ENCODE measurements at regions not wholly inside any gene's neighbourhood (a gene's known extent, or its start where the extent isn't known, plus 50 kb on each side); places are given as distances from the start of the nearest gene placed in this dataset.

DNA sequence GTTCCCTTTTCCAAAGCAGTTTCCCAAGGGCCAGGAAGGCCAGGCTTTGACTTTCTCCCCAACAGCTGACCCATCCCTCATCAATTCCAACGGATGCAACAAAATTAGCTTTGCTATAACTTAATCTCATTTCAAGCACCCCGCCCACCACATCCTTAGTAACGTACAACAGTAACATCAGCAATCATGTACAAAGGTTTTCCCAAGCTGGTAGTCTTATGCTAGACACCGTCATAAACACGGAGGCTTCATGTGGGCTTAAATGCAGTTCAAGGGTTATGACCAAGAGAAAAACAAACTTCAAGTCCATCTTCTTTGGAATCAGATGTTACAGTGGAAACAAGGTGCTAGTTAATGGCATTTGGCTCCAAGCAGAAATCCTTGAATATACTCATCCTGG lies 66.6 kb downstream of the EOMES start:
- H2AFZ ChIP-seq (ENCODE audit: low read length) = no peak overlapping the region
- no peaks in the 10 kb centered on the region for H3K79me2 ChIP-seq (ENCODE audit: insufficient read depth, low read length)
- no peaks in the 10 kb centered on the region for H3K9me2 ChIP-seq (replicated peaks; ENCODE audit: low read depth, low read length)
- no peaks in the 10 kb centered on the region for H3K4me1 ChIP-seq (ENCODE audit: insufficient read depth, low read length, poor library complexity, severe bottlenecking)
- no peak overlapping the region for H3K9ac ChIP-seq (ENCODE audit: low read depth, low read length, poor library complexity, severe bottlenecking)
- no peaks in the 10 kb centered on the region for H3K36me3 ChIP-seq (ENCODE audit: insufficient read depth, low read length)
- H3K27me3 ChIP-seq (ENCODE audit: insufficient read depth, low read length, poor library complexity, severe bottlenecking) = no peaks in the 10 kb centered on the region
- H3F3A ChIP-seq (ENCODE audit: low read depth) = no peaks in the 10 kb centered on the region
- no peaks in the 10 kb centered on the region for H4K20me1 ChIP-seq (ENCODE audit: insufficient read depth, low read length, poor library complexity, severe bottlenecking)
- no peak overlapping the region for H3K4me2 ChIP-seq (ENCODE audit: low read depth, low read length, poor library complexity, severe bottlenecking)
- no peak overlapping the region for H3K4me3 ChIP-seq (ENCODE audit: low read length, poor library complexity, severe bottlenecking)
- no peaks in the 10 kb centered on the region for H3K9me3 ChIP-seq (ENCODE audit: insufficient read depth, low read depth, low read length)
- TF ChIP-seq EZH2phosphoT487 (IDR thresholded peaks at IDR 0.05; ENCODE audit: borderline replicate concordance) = no peak
- TF ChIP-seq, protein P1, sequence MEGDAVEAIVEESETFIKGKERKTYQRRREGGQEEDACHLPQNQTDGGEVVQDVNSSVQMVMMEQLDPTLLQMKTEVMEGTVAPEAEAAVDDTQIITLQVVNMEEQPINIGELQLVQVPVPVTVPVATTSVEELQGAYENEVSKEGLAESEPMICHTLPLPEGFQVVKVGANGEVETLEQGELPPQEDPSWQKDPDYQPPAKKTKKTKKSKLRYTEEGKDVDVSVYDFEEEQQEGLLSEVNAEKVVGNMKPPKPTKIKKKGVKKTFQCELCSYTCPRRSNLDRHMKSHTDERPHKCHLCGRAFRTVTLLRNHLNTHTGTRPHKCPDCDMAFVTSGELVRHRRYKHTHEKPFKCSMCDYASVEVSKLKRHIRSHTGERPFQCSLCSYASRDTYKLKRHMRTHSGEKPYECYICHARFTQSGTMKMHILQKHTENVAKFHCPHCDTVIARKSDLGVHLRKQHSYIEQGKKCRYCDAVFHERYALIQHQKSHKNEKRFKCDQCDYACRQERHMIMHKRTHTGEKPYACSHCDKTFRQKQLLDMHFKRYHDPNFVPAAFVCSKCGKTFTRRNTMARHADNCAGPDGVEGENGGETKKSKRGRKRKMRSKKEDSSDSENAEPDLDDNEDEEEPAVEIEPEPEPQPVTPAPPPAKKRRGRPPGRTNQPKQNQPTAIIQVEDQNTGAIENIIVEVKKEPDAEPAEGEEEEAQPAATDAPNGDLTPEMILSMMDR (conservative IDR thresholded peaks at IDR 0.05; ENCODE audit: low read length) = no peak

DNA sequence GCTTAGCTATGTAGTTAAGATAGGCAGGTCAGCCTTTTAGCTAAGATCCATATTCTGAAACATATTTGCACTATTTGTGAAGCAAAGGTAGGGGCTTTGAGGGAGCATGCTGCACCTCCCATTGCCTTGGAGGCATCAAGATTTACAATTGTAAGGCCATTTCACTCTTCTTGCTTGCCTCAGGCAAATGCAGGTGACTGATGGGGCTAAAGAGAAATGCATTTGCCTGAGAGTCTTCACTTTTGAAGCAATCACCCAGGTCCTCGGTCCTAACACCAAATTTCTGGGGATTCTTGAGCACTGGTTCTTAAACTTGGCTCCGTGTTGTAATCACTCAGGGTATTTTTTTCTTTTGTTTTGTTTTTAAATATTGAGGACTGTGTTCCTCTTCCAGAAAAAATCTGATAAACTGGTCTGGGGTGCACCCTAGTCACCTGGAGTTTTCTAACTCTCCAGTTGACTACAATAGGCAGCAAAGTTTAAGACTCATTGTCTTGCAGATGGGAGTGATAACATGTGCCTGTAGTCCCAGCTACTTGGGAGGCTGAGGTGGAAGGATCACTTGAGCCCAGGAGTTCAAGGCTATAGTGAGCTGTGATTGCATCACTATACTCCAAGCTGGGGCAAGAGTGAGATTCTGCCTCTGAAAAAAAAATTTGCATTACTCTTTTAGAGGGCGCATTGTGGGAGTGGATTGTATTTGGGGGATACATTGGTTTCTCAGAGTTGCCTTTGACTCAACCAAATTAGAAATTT lies 68.1 kb downstream of the EOMES start:
- no peaks in the 10 kb centered on the region for H3F3A ChIP-seq (ENCODE audit: low read depth)
- no peak overlapping the region for H3K4me3 ChIP-seq (ENCODE audit: low read length, poor library complexity, severe bottlenecking)
- no peak overlapping the region for H2AFZ ChIP-seq (ENCODE audit: low read length)
- no peaks in the 10 kb centered on the region for H3K9me3 ChIP-seq (ENCODE audit: insufficient read depth, low read depth, low read length)
- no peaks in the 10 kb centered on the region for H3K9me2 ChIP-seq (replicated peaks; ENCODE audit: low read depth, low read length)
- no peaks in the 10 kb centered on the region for H3K27me3 ChIP-seq (ENCODE audit: insufficient read depth, low read length, poor library complexity, severe bottlenecking)
- no peaks in the 10 kb centered on the region for H3K4me1 ChIP-seq (ENCODE audit: insufficient read depth, low read length, poor library complexity, severe bottlenecking)
- no peaks in the 10 kb centered on the region for H3K79me2 ChIP-seq (ENCODE audit: insufficient read depth, low read length)
- TF ChIP-seq, protein P1 (conservative IDR thresholded peaks at IDR 0.05; ENCODE audit: low read length) = no peak
- H4K20me1 ChIP-seq (ENCODE audit: insufficient read depth, low read length, poor library complexity, severe bottlenecking) = no peaks in the 10 kb centered on the region
- H3K9ac ChIP-seq (ENCODE audit: low read depth, low read length, poor library complexity, severe bottlenecking) = no peak overlapping the region
- no peaks in the 10 kb centered on the region for H3K36me3 ChIP-seq (ENCODE audit: insufficient read depth, low read length)
- H3K4me2 ChIP-seq (ENCODE audit: low read depth, low read length, poor library complexity, severe bottlenecking) = no peak overlapping the region

DNA sequence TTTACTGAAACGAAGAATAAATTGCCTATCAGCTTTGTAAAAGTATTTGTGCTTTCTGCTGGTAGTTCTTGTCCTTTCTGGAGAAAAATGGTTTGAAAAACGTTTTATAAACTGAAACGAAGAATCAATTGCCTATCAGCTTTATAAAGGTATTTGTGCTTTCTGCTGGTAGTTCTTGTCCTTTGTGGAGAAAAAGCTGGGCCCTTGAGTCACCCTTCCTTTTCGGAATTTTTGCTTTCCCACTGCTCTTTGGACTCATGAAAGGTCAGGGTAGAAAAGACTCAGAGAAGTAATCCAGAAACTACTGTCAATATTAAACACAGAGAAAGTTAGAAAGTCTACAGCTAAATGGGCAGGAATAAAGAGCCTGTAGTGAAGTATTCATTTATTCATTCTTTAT lies 72.8 kb downstream of the EOMES start:
- H3K4me2 ChIP-seq (ENCODE audit: low read depth, low read length, poor library complexity, severe bottlenecking) = no peak overlapping the region
- H3K79me2 ChIP-seq (ENCODE audit: insufficient read depth, low read length) = no peaks in the 10 kb centered on the region
- H2AFZ ChIP-seq (ENCODE audit: low read length) = no peak overlapping the region
- H3K9me3 ChIP-seq (ENCODE audit: insufficient read depth, low read depth, low read length) = no peaks in the 10 kb centered on the region
- H4K20me1 ChIP-seq (ENCODE audit: insufficient read depth, low read length, poor library complexity, severe bottlenecking) = no peaks in the 10 kb centered on the region
- no peak overlapping the region for H3K9ac ChIP-seq (ENCODE audit: low read depth, low read length, poor library complexity, severe bottlenecking)
- H3K9me2 ChIP-seq (replicated peaks; ENCODE audit: low read depth, low read length) = no peaks in the 10 kb centered on the region
- no peak overlapping the region for H3K4me3 ChIP-seq (ENCODE audit: low read length, poor library complexity, severe bottlenecking)
- no peaks in the 10 kb centered on the region for H3K27me3 ChIP-seq (ENCODE audit: insufficient read depth, low read length, poor library complexity, severe bottlenecking)
- TF ChIP-seq EZH2phosphoT487 (IDR thresholded peaks at IDR 0.05; ENCODE audit: borderline replicate concordance) = no peak
- TF ChIP-seq, protein P1 (conservative IDR thresholded peaks at IDR 0.05; ENCODE audit: low read length) = no peak
- no peaks in the 10 kb centered on the region for H3F3A ChIP-seq (ENCODE audit: low read depth)
- H3K36me3 ChIP-seq (ENCODE audit: insufficient read depth, low read length) = no peaks in the 10 kb centered on the region
- H3K4me1 ChIP-seq (ENCODE audit: insufficient read depth, low read length, poor library complexity, severe bottlenecking) = no peaks in the 10 kb centered on the region
